GM19438 (cell line): ENCODE measurements at regions not wholly inside any gene's neighbourhood (a gene's known extent, or its start where the extent isn't known, plus 50 kb on each side); places are given as distances from the start of the nearest gene placed in this dataset.
"Not testable (repeated sequence)": the region's sequence is repeated elsewhere in the genome, so short reads cannot be mapped to it uniquely, and the experiment has no call there.

ENCODE experiments used
- ATAC-seq: cut with Tn5 transposase; IDR thresholded peaks from one replicate; pipeline ENCODE4 v1.9.1; 2021; ENCODE audit warnings: low read depth; ENCODE audit not compliant: unreplicated experiment

DNA sequence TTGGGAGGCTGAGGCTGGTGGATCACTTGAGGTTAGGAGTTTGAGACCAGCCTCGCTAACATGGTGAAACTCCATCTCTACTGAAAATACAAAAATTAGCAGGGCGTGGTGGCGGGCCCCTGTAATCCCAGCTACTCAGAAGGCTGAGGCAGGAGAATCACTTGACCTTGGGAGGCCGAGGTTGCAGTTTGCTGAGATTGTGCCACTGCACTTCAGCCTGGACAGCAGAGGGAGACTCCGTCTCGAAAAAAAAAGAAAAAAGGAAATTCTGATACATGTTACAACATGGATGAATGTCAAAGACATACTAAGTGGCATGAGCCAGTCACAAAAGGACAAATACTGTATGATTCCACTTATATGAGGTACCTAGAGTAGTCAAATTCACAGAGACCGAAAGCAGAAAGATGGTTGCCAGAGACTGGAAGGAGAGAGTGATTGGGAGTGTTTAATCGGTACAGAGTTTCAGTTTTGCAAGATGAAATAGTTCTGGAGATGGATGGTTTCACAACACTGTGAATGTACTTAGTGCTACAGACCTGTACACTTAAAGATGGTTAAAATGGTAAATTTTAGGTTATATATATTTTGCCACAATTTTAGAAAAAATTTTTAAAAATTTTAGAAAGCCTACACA is 92.3 kb downstream of the BLID start:
- ATAC-seq, result no peak

DNA sequence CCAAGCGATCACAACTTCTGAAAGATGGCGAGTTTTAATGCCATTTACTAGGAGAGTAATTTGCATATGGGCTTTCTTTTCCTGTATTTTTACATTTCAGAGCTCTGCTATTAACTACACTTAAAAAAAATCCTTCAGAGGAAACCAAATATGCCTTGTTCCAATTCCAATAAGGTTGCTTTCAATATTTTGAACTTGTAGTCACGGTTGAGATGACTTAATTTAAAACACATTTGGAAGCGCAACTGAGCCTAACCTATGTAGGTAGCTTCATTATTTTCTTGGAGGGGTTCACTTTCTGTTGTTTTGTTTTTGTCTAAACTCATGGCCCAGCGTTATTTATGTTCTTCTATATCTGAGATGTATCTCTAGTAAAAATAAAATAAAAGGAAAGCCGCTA is 93.4 kb downstream of the BLID start:
- no peak for ATAC-seq

DNA sequence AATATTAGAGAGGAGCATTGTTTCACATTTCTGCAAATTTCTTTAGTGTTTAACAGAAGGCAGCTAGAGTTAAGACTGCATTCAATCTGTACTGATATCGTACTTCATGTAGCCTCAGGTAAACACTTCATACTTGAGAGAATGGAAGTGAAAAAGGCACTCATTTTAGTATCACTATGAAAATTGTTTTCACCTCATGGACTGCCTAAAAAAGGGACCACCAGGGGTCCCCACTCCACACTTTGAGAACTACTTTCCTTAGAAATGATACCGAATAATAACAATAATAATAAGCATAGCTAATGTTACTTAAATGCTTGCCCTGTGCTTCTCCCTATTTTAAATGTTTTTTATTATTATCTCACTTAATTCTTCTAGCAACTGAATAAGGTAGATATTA is 95.1 kb downstream of the BLID start:
- no peak for ATAC-seq

DNA sequence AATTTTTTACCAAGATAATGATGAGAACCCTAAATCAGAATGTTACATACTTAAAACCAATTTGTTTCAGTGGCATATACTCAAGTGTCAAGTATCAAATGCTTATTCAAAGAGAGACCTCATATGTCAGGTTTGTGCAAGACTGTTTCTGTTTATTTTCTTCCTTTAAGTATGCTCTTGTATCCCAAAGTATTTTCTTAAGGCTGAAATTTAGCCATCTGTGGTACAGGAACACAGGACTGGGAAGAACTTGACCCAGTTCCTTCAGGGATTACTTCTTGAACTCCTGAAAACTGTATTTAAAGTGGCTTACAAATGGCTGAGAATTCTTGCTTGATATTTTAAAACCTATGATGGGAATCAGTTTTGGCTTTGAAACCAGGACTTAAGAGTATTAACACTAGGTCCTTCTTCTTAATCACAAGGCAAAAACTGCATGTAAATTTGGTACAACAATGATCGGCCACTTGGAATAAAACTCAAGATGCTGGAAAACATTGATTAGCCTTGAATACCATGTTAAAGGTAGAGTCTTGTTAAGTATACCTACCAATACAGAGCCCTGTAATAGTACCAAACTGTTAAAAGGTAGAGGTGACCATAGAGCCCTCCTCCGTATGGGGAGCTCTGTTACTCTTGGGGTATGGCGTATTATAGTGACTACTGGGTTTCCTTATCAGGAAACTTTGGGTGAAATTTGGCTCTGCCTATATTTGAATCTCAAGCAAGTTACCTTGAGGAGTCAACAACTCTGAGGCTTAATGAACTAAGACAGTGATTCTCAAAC is 95.9 kb downstream of the BLID start:
- ATAC-seq, result no peak

DNA sequence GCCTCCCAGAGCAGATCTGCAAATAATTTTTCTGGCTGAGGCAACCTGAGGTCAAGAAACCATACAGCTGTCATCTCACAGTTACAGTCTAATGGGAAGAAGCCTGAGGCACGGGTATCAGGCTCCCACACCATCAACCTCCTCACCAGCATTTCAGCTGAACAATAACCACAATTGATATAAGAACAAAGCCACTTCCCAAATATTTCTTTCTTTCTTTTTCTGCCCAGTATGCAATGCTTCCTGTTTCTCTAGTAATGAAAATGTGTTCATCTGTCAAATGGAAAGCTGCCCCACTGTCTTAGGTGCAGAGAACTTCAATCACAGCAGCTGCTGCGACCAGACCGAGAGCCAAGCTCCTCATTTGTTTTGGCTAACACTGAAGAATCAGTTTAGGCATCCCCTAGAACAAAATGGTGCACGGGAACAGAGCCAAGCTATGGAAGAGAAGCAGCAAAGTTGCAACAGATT is 108.4 kb downstream of the BLID start:
- ATAC-seq, result no peak

DNA sequence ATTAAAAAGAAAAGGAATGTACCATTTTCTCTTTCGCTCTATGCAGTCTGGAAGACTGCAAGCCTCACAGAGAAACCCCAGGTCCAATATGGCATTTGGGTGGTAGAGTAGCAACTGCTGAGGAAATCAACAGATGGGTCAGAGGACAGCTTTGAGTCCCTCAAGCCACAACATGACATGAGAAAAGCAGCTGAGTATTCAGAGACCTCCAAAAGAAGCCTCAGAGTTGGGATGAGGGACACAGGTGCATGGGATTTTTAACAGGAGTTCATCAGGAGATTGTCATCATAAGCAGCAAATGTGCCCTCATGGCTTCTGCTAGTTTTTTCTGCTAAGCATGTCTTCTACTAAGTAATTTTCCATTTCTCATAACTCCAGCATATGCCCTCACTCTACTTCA is 111.6 kb downstream of the BLID start:
- no peak for ATAC-seq

DNA sequence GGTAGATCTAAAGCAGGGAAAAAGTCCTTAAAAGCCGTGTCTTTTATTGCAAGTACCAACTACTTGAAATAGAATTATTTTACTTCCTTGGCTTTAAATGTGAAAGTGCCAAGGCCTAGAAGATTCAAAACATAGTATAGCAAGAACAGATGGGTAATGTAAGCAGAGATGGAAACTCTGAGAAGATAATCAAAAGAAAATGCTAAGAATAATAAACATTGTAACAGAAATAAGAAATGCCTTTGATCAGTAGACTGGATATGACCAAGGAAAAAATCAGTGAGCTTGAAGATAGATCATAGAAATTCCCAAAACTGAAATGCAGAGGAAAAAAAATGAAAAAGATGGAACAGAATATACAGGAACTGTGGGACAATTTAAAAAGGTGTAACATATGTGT is 113.1 kb downstream of the BLID start:
- no peak for ATAC-seq

DNA sequence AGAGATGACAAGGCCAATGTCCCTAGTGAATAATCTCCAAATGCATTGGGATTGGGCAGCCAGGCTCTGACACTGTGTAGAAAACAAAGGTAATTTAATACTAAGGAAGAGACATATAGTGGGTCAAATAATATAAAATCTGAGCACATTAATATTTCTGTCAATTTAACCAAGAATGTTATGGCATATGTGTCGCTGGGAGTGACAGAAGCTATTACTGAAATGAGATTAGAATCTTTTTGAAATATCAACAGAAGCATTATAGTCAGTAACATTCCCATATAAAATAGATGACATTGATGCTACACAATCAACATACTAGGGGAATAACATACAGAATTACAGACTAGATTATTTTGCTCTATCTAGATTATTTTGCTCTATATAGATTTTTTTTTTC is 114.0 kb downstream of the BLID start:
- ATAC-seq, result no peak

DNA sequence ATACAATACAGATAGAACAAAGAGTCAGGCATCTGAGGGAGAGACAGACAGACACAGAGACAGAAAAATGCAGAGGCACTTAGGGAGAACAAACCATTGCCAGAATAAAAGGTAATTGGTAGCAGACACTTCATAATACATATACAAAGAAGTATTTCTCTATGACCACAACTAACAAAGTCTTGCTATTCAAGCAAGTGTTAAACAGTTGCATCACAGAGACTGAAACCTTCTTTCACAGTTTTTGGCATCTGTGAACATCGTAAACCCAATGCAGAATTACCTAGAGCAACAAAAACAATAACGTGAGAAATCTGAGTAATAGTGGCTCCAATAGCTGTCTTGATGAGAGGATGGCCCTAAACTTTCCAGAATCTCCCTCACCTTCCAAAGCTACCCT is 116.4 kb downstream of the BLID start:
- ATAC-seq, result no peak

DNA sequence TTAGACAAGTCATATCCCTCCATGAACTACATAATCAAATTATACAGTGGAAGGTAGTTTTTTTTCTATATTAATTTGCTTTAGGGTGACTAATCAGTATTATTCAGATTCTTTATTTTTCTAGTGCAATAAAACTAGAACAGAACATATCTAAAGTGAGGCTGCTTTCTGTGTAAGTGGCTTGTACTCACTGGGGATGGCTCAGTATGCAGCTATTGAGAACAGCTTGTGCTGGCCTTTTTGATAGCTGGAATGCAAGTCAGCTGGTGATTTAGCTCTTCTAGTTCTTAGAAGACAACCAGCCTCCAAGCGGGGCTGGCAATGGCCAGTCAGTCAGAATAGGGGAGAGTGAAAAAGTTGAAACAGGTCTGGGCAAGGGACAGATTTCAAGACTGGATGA is 119.4 kb downstream of the BLID start:
- no peak for ATAC-seq

DNA sequence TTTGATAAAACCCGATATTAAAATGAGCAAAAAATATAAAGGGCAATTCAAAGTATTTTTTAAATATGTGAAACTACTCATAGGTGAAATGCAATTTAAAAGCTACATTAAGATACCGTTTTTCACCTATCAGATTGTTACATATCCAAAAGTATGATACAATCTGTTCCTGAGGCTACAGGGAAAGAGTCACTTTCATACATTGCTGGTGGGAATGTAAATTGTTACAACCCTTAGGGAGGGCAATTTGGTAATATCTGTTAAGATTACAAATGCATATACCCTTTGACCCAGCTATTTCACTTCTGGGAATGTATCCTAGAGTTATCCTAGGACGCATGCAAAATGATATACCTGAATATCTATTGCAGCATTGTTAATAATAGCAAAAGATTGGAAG is 132.1 kb downstream of the BLID start:
- ATAC-seq, result no peak

DNA sequence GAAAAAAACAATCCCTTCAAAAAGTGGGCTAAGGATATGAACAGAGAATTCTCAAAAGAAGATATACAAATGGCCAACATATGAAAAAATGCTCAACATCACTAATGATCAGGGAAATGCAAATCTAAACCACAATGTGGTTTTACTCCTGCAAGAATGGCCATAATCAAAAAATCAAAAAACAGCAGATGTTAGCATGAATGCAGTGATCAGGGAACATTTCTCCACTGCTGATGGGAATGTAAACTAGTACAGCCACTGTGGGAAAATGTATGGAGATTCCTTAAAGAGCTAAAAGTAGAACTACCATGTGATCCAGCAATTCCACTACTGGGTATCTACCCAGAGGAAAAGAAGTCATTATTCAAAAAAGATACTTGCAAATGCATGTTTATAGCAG is 138.1 kb downstream of the BLID start:
- ATAC-seq, result not testable (repeated sequence)

DNA sequence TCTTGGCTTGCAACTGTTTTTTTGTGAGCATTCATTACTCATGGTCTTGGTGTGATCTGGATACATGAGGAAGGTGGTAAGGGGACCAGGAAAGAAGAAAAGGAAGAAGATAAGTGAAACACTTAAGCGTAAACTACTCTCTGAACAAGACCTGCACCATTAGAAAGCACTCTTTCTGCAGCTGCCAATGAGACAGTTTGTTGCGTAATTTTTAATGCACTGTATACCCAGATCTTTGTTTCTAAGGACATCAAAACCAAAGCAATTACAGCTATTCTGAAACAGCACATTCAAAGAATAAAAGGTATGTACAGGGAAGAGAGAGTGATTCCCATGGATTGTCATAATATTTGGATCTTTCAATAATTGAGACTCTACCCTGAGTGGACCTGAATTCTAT is 147.4 kb downstream of the BLID start:
- ATAC-seq, result no peak

DNA sequence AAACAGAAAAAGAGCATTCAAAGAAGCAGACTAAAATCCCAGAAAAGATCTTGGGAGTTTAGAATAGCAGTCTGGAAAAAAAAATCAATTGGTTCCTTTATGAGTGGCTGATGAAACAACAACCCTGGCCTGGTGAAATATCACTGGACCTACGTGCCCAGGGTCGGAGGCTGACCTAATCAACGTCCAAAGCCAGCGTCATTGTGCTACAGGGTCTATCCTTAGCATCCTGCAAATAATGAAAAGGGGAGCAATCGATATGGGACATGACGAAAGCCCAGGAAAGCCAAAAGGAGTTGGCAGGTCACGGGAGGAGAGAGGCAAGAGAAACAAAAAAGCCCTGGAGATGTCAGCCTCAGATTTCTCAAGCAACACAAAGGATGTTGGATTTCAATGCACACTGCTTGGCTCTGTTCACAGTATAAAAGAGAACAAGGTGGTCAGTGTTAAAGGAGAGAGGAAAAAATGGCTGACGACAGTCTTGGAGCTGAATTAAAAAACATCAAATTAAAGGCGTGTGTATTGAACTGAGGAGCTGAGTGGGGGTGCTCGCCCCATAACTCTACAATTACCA is 148.8 kb downstream of the BLID start:
- ATAC-seq, result no peak

DNA sequence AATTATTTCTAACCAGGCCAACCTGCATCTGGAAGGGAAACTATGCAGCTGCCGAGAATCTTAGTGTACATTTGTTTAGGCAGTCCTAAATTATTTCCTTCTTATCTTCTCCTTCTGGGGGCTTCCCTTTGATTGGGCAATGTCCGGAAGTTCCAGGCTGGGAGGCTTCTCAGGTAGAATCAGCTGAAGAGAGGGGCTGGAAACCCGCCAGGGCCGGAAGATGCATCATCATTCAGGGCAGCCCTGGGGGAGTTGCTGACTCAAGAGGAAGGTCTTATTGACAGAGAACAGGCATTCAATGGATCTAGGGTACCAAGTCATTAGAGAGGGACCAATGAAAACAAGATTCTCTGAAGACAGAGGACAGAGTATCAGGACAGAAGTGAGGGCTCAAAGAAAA is 150.7 kb downstream of the BLID start:
- ATAC-seq, result no peak

DNA sequence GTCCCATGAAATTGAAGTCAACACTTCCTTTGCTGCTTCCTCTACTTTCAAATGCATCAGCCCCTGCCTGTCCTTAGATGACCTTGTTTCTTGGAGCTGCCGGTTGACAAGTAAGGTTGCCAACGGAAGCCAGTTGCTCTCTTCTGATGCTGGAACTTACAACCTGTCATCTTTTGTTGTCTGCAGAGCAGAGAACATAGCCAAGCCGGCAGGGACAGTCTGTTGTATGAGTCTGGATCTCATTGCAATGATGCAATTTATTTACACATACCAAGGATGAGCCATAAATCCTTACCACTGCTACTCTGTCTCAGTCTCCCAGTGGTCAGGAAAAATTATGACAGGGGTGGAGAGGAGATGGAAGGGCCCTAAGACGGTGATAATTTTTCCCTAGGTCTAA is 151.4 kb downstream of the BLID start:
- ATAC-seq, result no peak

DNA sequence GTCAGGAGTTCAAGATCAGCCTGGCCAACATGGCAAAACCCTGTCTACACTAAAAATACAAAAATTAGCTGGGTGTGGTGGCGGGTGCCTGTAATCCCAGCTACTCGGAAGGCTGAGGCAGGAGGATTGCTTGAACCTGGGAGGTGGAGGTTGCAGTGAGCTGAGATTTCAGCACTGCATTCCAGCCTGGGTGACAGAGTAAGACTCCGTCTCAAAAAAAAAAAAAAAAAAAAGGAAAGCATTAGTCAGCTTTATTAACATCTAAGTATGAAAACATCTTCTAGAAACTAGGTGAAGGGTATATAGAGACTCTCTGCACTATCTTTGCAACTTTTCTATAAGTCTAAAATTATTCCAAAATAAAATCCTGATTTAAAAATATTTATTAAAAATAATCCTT is 152.2 kb downstream of the BLID start:
- ATAC-seq, result not testable (repeated sequence)

DNA sequence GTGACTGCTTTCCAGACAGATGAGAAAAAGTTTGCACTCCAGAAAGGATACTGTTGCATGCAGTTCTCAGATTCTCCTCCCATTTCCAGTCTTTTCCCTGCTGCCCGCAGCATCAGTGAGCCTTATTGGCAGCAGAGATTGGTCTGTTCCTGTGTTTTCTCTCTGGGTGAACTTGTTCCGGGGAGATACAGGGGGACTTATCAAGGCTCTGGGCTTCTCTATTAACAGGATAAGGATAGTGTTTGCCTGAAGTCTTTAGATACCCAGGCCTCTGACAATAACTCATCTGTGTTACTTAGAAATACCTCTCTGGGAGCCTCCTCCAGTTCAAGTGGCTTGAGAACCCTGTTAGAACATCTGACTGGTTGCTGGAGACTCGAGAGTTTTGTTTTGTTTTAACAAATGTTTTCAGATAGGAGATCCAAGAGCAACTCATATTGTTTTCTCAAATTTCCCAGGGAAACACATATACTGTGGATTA is 154.7 kb downstream of the BLID start:
- no peak for ATAC-seq

DNA sequence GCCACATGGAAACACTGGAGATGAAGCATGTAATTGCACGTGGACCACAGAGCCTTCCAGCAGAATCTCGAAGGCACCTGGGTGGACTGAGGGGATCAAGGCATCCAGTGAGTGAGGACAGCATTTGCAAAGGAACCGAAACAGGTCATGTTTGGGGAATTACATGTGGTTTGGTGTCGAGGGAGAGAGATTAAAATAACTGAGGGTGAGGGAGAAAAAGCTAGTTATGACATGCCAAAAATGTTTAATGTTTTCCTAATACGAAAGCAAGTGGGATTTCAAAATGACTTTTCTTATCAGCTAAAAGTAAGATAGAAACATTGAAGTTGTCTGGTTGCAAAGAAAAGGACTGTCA is 157.1 kb downstream of the BLID start:
- ATAC-seq, result no peak

DNA sequence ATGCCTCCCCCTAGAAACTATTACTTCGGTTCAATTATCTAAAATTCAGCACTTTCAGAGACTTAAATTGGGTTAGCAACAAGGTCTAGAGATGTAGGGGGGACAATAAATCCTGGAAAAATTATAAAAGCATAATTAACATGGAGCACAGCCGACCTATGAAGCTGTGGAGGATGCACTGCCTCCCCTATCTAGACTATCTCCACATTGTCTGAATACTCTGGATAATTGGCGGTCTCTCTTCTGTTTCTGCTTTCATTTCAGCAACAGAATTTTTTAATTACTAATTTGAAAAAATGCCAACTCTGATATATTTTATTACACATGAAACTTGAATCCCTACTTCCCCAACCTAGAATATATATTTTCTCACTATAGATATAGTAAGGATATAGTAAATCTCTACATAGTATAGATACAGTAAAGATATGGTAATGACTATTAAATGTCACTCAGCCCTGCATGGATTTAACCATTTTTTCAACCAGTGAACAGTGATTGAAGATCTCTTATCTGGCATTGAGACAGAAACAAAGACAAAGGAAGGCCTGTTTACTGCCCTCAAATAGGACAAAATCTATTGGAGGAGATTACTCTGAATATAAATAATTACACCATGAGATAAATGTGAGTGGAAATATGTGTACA is 157.6 kb downstream of the BLID start:
- ATAC-seq, result no peak

DNA sequence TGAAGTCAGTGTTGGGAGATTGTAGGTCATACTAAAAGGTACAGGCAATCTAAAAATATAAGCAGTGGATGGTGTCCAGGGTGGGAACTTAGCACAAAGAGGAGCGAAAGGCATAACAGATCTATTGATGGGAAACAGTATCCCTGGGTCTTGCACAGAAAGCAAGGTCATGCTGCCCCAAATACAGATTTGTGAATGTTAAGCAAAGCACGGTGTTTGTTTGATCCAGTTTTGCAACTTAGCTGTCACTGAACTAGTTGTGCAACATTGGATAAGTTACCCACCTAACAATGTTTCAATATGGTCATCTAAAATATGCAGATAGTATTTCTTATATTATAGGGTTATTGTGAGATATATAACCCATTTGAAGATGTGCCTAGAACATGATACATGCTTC is 162.9 kb downstream of the BLID start:
- ATAC-seq, result no peak
